Liver (tissue), 8 donors: ENCODE measurements at regions not wholly inside any gene's neighbourhood (a gene's known extent, or its start where the extent isn't known, plus 50 kb on each side); places are given as distances from the start of the nearest gene placed in this dataset.

Experiments
- DNase-seq: peaks from one replicate; pipeline ENCODE4 v3.0.0-alpha.2; 2017; ENCODE audit warnings: low spot score
- H3K27ac ChIP-seq, 2 donors: one replicate each; pipeline ENCODE4 v1.7.0; 2013; ENCODE audit warnings: inconsistent platforms in 2 of 2, low read length in 2 of 2, control low read depth in 1 of 2, low read depth in 1 of 2, mild to moderate bottlenecking in 1 of 2
- H3K27me3 ChIP-seq, 4 donors: one replicate each; pipeline versions ENCODE4 v1.6.1 to v1.7.0; 2013; ENCODE audit warnings: low read length in 3 of 4, inconsistent platforms in 1 of 4, mild to moderate bottlenecking in 1 of 4, moderate library complexity in 1 of 4; ENCODE audit not compliant: control insufficient read depth in 4 of 4, insufficient read depth in 4 of 4
- H3K36me3 ChIP-seq, 4 donors: one replicate each; pipeline versions ENCODE4 v1.6.1 to v1.7.0; 2013; ENCODE audit warnings: low read length in 3 of 4, mild to moderate bottlenecking in 3 of 4, low read depth in 1 of 4, moderate library complexity in 1 of 4; ENCODE audit not compliant: control insufficient read depth in 4 of 4, insufficient read depth in 3 of 4
- H3K4me1 ChIP-seq, 4 donors: one replicate each; pipeline versions ENCODE4 v1.6.1 to v1.7.0; 2013; ENCODE audit warnings: low read length in 3 of 4, mild to moderate bottlenecking in 3 of 4, moderate library complexity in 1 of 4; ENCODE audit not compliant: control insufficient read depth in 4 of 4, insufficient read depth in 4 of 4
- H3K4me3 ChIP-seq, 3 donors: one replicate each; pipeline versions ENCODE4 v1.6.1 to v1.7.0; 2013; ENCODE audit warnings: low read length in 3 of 3, control low read depth in 1 of 3, low read depth in 1 of 3, mild to moderate bottlenecking in 1 of 3
- H3K9ac ChIP-seq, 2 donors: one replicate each; pipeline ENCODE4 v1.7.0; 2013; ENCODE audit warnings: low read length in 2 of 2, mild to moderate bottlenecking in 2 of 2, moderate library complexity in 2 of 2, control low read depth in 1 of 2, low read depth in 1 of 2
- H3K9me3 ChIP-seq, 4 donors: one replicate each; pipeline versions ENCODE4 v1.6.1 to v1.7.0; 2013; ENCODE audit warnings: low read length in 3 of 4; ENCODE audit not compliant: control insufficient read depth in 4 of 4
- EGR1 ChIP-seq, 2 donors: IDR thresholded peaks; 2 replicates each; pipeline ENCODE4 v1.6.1; 2016 to 2018; ENCODE audit warnings: antibody characterized with exemption in 2 of 2, low read depth in 2 of 2
- FOXA1 ChIP-seq: IDR thresholded peaks from 2 replicates; pipeline ENCODE4 v1.6.1; 2016; ENCODE audit warnings: antibody characterized with exemption
- FOXA2 ChIP-seq: IDR thresholded peaks from 2 replicates; pipeline ENCODE4 v1.6.1; 2016; ENCODE audit warnings: antibody characterized with exemption
- GABPA ChIP-seq, 2 donors: IDR thresholded peaks in 1 of 2; conservative IDR thresholded peaks in 1 of 2; 2 replicates each; pipeline ENCODE4 v1.6.1; 2016; ENCODE audit warnings: antibody characterized with exemption in 2 of 2, mild to moderate bottlenecking in 1 of 2, moderate library complexity in 1 of 2
- HNF4A ChIP-seq, 2 donors: conservative IDR thresholded peaks; 2 replicates each; pipeline ENCODE4 v1.6.1; 2016; ENCODE audit warnings: antibody characterized with exemption in 2 of 2, mild to moderate bottlenecking in 2 of 2
- HNF4G ChIP-seq: IDR thresholded peaks from 2 replicates; pipeline ENCODE4 v1.6.1; 2016; ENCODE audit warnings: antibody characterized with exemption
- JUND ChIP-seq, 2 donors: IDR thresholded peaks; 2 replicates each; pipeline ENCODE4 v1.6.1; 2016; ENCODE audit warnings: antibody characterized with exemption in 2 of 2
- NR2F2 ChIP-seq: IDR thresholded peaks from 2 replicates; pipeline ENCODE4 v1.6.1; 2016; ENCODE audit warnings: antibody characterized with exemption
- RAD21 ChIP-seq, 2 donors: IDR thresholded peaks; 2 replicates each; pipeline ENCODE4 v1.6.1; 2016; ENCODE audit warnings: antibody characterized with exemption in 2 of 2, mild to moderate bottlenecking in 2 of 2
- RXRA ChIP-seq, 2 donors: IDR thresholded peaks; 2 replicates each; pipeline ENCODE4 v1.6.1; 2017 to 2018; ENCODE audit warnings: antibody characterized with exemption in 2 of 2, mild to moderate bottlenecking in 1 of 2
- SP1 ChIP-seq: IDR thresholded peaks from 2 replicates; pipeline ENCODE4 v1.6.1; 2018; ENCODE audit warnings: antibody characterized with exemption, mild to moderate bottlenecking
- TAF1 ChIP-seq: conservative IDR thresholded peaks from 2 replicates; pipeline ENCODE4 v1.6.1; 2016; ENCODE audit warnings: antibody characterized with exemption, mild to moderate bottlenecking
- YY1 ChIP-seq: IDR thresholded peaks from 2 replicates; pipeline ENCODE4 v1.6.1; 2016; ENCODE audit warnings: antibody characterized with exemption, mild to moderate bottlenecking
- WGBS: extraction: QIAGEN DNeasy Blood & Tissue Kit; methylation state at CpG from one replicate; pipeline ENCODE4 v1.1.7; 2013; 5-methylcytosine and 5-hydroxymethylcytosine counted together
- TF ChIP-seq, protein P1 (sequence below): IDR thresholded peaks from 2 replicates; pipeline ENCODE4 v1.6.1; 2016; ENCODE audit warnings: antibody characterized with exemption
- TF ChIP-seq, protein P2 (sequence below): IDR thresholded peaks from 2 replicates; pipeline ENCODE4 v1.6.1; 2016; ENCODE audit warnings: antibody characterized with exemption
- TF ChIP-seq, protein P3 (sequence below): fragments of 150-350 bp; IDR thresholded peaks from 2 replicates; pipeline ENCODE4 v1.5.1; 2017; ENCODE audit warnings: improper control_type of control experiment, low read depth, low read length; ENCODE audit not compliant: missing input control
- TF ChIP-seq, protein P4 (sequence below): IDR thresholded peaks from 2 replicates; pipeline ENCODE4 v1.6.1; 2016; ENCODE audit warnings: antibody characterized with exemption
- donor health status: healthy.
- donor health status: healthy.
- donor health status: healthy.
- donor health status: healthy.
- donor health status: healthy.

DNA sequence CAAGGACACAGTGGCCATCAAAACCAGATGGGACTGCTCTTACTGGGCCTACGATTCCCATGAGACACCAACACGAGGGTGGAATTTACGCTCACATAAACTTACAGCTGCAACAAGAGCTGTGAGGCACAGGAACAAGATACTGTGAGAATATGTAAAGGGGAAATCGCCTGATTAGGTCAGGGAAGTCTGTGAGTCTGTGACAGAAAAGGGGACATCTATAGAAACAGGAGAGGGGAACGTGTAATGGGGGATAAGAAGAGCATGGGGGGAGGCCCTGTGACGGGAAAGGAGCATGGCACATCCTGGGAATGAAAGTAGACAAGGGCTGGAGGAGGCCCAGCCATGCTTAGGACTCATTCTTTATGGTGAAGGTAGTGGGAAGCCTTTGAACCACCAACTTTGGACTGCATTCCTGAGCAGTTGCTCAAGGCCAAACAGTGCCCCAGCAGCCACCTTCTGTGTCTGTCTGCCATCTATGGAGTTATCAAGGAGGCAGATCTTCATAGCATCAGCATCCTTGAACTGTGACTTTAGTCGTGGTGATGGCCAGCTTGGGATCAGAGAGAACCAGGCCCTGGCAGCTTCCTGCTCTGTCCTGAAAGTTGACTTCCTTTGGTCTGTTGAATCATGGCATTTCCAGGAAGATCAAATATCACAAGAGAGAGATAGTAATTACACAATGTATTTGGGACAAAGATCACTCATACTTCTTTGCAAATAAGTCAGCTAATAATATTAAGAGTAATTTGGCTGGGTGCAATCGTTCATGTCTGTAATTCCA is 87.9 kb upstream of the FAM169A start:
- H3K36me3 ChIP-seq, result no peaks in the 10 kb centered on the region
- no peaks in the 10 kb centered on the region for H3K27me3 ChIP-seq
- WGBS, result 63% methylated on average over 8 of the region's 8 CpGs
- no peak for DNase-seq
- H3K4me1 ChIP-seq, result peaks cover 3 to 9% (median 8%) of the 10 kb centered on the region in 4 donors
- H3K9ac ChIP-seq, result no peak overlapping the region
- TF ChIP-seq TAF1 (no peak), GABPA (IDR thresholded peaks at IDR 0.05 in 1 of 2, conservative IDR thresholded peaks at IDR 0.05 in 1 of 2) (peak; percentile 22 to 26), HNF4G (peak; percentile 37), SP1 (peak; percentile 91), NR2F2 (no peak), HNF4A (conservative IDR thresholded peaks at IDR 0.05) (peak; percentile 78 to 83), JUND (IDR thresholded peaks at IDR 0.05) (peak; percentile 38 to 68), EGR1 (IDR thresholded peaks at IDR 0.05; ENCODE audit: low read depth in 2 of 2) (peak; percentile 68 to 76), RXRA (IDR thresholded peaks at IDR 0.05) (peak; percentile 78 to 84), RAD21 (IDR thresholded peaks at IDR 0.05) (peak in 1 of 2 donors; percentile 55), FOXA1 (no peak), YY1 (no peak)
- TF ChIP-seq, protein P1, sequence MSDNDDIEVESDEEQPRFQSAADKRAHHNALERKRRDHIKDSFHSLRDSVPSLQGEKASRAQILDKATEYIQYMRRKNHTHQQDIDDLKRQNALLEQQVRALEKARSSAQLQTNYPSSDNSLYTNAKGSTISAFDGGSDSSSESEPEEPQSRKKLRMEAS, result peak; percentile 88
- TF ChIP-seq, protein P2, sequence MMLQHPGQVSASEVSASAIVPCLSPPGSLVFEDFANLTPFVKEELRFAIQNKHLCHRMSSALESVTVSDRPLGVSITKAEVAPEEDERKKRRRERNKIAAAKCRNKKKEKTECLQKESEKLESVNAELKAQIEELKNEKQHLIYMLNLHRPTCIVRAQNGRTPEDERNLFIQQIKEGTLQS, result peak; percentile 67
- TF ChIP-seq, protein P3, sequence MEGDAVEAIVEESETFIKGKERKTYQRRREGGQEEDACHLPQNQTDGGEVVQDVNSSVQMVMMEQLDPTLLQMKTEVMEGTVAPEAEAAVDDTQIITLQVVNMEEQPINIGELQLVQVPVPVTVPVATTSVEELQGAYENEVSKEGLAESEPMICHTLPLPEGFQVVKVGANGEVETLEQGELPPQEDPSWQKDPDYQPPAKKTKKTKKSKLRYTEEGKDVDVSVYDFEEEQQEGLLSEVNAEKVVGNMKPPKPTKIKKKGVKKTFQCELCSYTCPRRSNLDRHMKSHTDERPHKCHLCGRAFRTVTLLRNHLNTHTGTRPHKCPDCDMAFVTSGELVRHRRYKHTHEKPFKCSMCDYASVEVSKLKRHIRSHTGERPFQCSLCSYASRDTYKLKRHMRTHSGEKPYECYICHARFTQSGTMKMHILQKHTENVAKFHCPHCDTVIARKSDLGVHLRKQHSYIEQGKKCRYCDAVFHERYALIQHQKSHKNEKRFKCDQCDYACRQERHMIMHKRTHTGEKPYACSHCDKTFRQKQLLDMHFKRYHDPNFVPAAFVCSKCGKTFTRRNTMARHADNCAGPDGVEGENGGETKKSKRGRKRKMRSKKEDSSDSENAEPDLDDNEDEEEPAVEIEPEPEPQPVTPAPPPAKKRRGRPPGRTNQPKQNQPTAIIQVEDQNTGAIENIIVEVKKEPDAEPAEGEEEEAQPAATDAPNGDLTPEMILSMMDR, result no peak
- peak overlapping the region in 1 of 2 donors; percentile 2 for H3K27ac ChIP-seq
- H3K4me3 ChIP-seq, result no peak overlapping the region
- H3K9me3 ChIP-seq, result no peaks in the 10 kb centered on the region

DNA sequence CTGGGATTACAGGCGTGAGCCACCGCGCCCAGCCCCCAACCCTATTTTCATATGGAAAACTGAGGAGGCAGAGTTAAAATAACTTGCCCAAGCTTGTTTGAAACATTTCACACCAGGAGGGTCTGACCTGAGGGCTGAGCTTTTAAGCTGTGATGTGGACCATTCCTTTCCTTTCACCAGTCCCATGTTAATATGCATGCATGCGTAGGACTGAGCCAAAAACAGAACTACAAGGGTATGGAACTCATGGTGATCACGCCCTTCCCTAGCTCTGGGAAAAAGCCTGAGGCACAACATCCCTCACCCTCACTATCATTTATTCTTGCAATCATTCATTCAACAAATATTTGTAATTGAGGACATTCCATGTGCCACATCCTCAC is 87.4 kb upstream of the FAM169A start:
- WGBS, result 97% methylated on average over 5 of the region's 5 CpGs
- H3K4me1 ChIP-seq, result peaks cover 3 to 9% (median 8%) of the 10 kb centered on the region in 4 donors
- H3K9me3 ChIP-seq, result no peaks in the 10 kb centered on the region
- H3K4me3 ChIP-seq, result no peak overlapping the region
- no peaks in the 10 kb centered on the region for H3K36me3 ChIP-seq
- DNase-seq, result no peak
- no peak overlapping the region for H3K27ac ChIP-seq
- H3K9ac ChIP-seq, result no peak overlapping the region
- H3K27me3 ChIP-seq, result no peaks in the 10 kb centered on the region
- no peak for TF ChIP-seq EGR1 (IDR thresholded peaks at IDR 0.05; ENCODE audit: low read depth in 2 of 2)
- TF ChIP-seq, protein P4, sequence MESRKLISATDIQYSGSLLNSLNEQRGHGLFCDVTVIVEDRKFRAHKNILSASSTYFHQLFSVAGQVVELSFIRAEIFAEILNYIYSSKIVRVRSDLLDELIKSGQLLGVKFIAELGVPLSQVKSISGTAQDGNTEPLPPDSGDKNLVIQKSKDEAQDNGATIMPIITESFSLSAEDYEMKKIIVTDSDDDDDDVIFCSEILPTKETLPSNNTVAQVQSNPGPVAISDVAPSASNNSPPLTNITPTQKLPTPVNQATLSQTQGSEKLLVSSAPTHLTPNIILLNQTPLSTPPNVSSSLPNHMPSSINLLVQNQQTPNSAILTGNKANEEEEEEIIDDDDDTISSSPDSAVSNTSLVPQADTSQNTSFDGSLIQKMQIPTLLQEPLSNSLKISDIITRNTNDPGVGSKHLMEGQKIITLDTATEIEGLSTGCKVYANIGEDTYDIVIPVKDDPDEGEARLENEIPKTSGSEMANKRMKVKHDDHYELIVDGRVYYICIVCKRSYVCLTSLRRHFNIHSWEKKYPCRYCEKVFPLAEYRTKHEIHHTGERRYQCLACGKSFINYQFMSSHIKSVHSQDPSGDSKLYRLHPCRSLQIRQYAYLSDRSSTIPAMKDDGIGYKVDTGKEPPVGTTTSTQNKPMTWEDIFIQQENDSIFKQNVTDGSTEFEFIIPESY, result no peak
- TF ChIP-seq NR2F2, result no peak
- no peak for TF ChIP-seq TAF1
- TF ChIP-seq HNF4A (conservative IDR thresholded peaks at IDR 0.05), result no peak
- no peak for TF ChIP-seq RXRA (IDR thresholded peaks at IDR 0.05)
- TF ChIP-seq RAD21 (IDR thresholded peaks at IDR 0.05), result no peak
- TF ChIP-seq, protein P2, result no peak
- TF ChIP-seq YY1, result no peak
- no peak for TF ChIP-seq GABPA (IDR thresholded peaks at IDR 0.05 in 1 of 2, conservative IDR thresholded peaks at IDR 0.05 in 1 of 2)
- no peak for TF ChIP-seq FOXA1
- TF ChIP-seq SP1, result no peak
- TF ChIP-seq FOXA2, result no peak
- no peak for TF ChIP-seq HNF4G
- TF ChIP-seq, protein P1, result no peak
